Nephron (organoid): ENCODE measurements at regions not wholly inside any gene's neighbourhood (a gene's known extent, or its start where the extent isn't known, plus 50 kb on each side); places are given as distances from the start of the nearest gene placed in this dataset.
A peak's percentile ranks its signal among the peaks of the same experiment; 100 is the strongest.
"Not testable (repeated sequence)": the region's sequence is repeated elsewhere in the genome, so short reads cannot be mapped to it uniquely, and the experiment has no call there.

Source experiments
- H3K27ac Mint-ChIP-seq, 3 experiments: 2 replicates each; pipeline ENCODE4 v1.8.0; 2020; ENCODE audit warnings: mixed read lengths in 3 of 3, mild to moderate bottlenecking in 2 of 3, moderate library complexity in 1 of 3
- H3K27me3 Mint-ChIP-seq: 2 replicates; pipeline ENCODE4 v1.8.0; 2021; ENCODE audit warnings: low read depth, mild to moderate bottlenecking, moderate library complexity, mixed read lengths
- H3K36me3 Mint-ChIP-seq: 2 replicates; pipeline ENCODE4 v1.8.0; 2020; ENCODE audit warnings: low read depth, mixed read lengths
- H3K4me1 Mint-ChIP-seq: 2 replicates; pipeline ENCODE4 v1.8.0; 2020; ENCODE audit warnings: mixed read lengths
- H3K4me3 Mint-ChIP-seq, 3 experiments: 2 replicates each; pipeline ENCODE4 v1.8.0; 2020; ENCODE audit warnings: mild to moderate bottlenecking in 3 of 3, mixed read lengths in 3 of 3, moderate library complexity in 2 of 3
- H3K9me3 Mint-ChIP-seq: 2 replicates; pipeline ENCODE4 v1.8.0; 2020; ENCODE audit warnings: mixed read lengths
- TF ChIP-seq, protein P1 (sequence below), 3 experiments: fragments of 200-600 bp; sonication (generic); IDR thresholded peaks; one replicate each; pipeline ENCODE4 v1.5.0; 2021; ENCODE audit warnings: antibody characterized with exemption in 3 of 3; ENCODE audit not compliant: unreplicated experiment in 3 of 3

DNA sequence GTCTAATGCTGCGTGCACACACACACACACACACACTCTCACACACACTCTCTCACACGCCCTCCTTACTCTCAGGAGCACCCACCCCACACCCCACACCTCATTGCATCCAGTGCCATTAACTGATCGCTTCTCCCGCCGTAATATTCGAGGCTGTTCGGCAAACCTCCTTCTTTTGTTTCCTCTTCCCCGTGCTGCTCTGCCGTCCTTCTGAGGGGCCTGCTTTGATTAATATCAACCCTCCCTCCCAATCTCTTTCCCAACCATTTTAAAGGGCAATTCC lies 156.2 kb upstream of the TNRC6C start:
- TF ChIP-seq, protein P1, sequence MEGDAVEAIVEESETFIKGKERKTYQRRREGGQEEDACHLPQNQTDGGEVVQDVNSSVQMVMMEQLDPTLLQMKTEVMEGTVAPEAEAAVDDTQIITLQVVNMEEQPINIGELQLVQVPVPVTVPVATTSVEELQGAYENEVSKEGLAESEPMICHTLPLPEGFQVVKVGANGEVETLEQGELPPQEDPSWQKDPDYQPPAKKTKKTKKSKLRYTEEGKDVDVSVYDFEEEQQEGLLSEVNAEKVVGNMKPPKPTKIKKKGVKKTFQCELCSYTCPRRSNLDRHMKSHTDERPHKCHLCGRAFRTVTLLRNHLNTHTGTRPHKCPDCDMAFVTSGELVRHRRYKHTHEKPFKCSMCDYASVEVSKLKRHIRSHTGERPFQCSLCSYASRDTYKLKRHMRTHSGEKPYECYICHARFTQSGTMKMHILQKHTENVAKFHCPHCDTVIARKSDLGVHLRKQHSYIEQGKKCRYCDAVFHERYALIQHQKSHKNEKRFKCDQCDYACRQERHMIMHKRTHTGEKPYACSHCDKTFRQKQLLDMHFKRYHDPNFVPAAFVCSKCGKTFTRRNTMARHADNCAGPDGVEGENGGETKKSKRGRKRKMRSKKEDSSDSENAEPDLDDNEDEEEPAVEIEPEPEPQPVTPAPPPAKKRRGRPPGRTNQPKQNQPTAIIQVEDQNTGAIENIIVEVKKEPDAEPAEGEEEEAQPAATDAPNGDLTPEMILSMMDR (IDR thresholded peaks at IDR 0.05; ENCODE audit: unreplicated experiment in 3 of 3), result no peak
- Mint-ChIP-seq H3K27me3 (peaks cover 75% of the 10 kb centered on the region), H3K4me1 (peaks cover 32% of the 10 kb centered on the region), H3K9me3 (no peaks in the 10 kb centered on the region), H3K4me3 (peak overlapping the region in 2 of 3 experiments; percentile 10 to 25), H3K27ac (peak overlapping the region in 2 of 3 experiments; percentile 45 to 61), H3K36me3 (no peaks in the 10 kb centered on the region)

DNA sequence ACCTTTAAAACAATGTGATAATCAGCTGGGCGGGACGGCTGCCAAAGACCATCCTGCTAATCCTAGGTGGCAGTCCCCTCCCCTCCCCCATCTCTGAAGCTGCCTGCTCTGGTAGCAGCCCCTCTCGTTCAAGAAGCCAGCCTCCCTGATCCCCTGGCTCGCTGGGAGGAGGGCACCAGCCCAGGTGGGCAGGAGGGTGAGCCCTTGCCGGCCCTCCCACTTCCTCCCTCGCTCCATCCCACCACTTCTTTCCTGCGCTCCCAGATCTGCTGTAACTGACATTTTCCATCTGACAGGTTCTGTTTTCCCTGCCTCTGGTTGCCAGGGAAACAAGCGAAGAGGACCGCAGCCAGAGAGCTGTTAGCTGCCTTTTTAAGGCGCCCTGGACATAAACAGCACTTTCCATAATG lies 155.7 kb upstream of the TNRC6C start:
- Mint-ChIP-seq H3K4me3 (peak overlapping the region in 2 of 3 experiments; percentile 10 to 13), H3K27ac (peak overlapping the region in 2 of 3 experiments; percentile 2 to 61), H3K9me3 (no peaks in the 10 kb centered on the region), H3K36me3 (no peaks in the 10 kb centered on the region), H3K27me3 (peaks cover 73% of the 10 kb centered on the region), H3K4me1 (peaks cover 32% of the 10 kb centered on the region)
- TF ChIP-seq, protein P1 (IDR thresholded peaks at IDR 0.05; ENCODE audit: unreplicated experiment in 3 of 3), result no peak

DNA sequence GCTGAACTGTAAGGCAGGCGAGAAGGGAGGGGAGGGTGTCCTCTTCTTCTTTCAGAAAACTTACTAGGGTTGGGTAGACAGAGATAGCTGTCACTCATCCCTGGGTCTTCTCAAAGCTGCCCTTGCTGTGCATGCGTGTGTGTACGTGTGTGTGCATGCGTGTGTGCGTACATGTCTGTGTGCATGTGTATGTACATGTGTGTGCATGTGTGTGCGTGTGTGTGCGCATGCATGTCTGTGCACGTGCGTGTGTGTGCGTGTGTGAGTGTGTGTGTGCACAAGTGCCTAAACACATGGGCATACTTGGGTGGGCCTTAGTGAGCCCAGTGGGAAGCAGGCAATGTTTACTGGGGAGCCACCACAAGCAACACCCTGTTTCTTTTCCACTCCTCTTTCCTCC lies 154.8 kb upstream of the TNRC6C start:
- no peak overlapping the region for H3K4me3 Mint-ChIP-seq
- peak overlapping the region in 1 of 3 experiments; percentile 39 for H3K27ac Mint-ChIP-seq
- H3K36me3 Mint-ChIP-seq, result no peaks in the 10 kb centered on the region
- peaks cover 64% of the 10 kb centered on the region for H3K27me3 Mint-ChIP-seq
- H3K4me1 Mint-ChIP-seq, result peaks cover 32% of the 10 kb centered on the region
- H3K9me3 Mint-ChIP-seq, result no peaks in the 10 kb centered on the region
- TF ChIP-seq, protein P1 (IDR thresholded peaks at IDR 0.05; ENCODE audit: unreplicated experiment in 3 of 3), result no peak

DNA sequence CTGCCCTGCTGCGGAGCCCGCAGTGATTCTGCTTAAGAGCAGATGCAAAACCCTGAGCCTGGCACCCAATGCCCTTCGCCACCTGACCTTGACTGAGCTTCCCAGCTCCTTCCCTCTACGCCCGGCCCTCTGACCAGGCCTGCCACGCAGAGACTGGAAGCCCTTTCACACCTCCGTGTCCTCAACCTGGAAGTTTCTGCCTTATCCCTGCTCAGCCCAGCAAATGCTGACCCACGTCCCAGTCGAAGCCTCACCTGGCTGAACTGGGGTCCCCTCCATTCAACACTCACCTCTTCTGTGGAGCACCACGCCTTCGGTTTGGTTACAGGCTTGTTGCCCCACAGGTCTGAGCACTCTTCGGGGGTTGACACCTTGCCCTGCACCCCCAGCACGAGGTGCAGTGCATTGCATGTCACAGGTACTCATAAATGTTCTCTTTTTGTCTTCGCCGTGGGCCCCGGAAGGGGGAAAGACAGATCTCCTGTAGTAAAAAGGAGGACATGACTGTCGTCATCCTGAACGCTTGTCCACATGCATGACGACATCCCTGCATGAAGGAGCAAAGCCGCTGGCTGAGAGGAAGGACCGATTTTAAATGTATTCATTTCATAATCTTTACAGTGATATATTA lies 153.6 kb upstream of the TNRC6C start:
- Mint-ChIP-seq H3K4me1 (peaks cover 32% of the 10 kb centered on the region), H3K27me3 (peaks cover 52% of the 10 kb centered on the region), H3K36me3 (no peaks in the 10 kb centered on the region), H3K4me3 (no peak overlapping the region), H3K9me3 (no peaks in the 10 kb centered on the region), H3K27ac (peak overlapping the region in 1 of 3 experiments; percentile 5)
- TF ChIP-seq, protein P1 (IDR thresholded peaks at IDR 0.05; ENCODE audit: unreplicated experiment in 3 of 3), result no peak

DNA sequence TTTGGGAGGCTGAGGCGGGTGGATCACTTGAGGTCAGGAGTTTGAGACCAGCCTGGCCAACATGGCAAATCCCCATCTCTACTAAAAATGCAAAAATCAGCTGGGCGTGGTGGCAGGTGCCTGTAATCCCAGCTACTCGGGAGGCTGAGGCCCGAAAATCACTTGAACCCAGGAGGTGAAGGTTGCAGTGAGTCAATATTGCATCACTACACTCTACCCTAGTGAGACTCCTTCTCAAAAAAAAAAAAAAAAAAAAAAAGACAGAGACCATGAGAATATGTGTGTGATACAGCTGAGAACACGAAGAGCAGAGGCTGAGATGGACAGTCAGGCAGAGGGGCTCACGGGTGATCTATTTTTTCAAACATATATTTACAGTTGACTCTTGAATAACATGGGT lies 152.5 kb upstream of the TNRC6C start:
- H3K9me3 Mint-ChIP-seq, H3K36me3 Mint-ChIP-seq, H3K27ac Mint-ChIP-seq, H3K4me3 Mint-ChIP-seq: not testable (repeated sequence)
- Mint-ChIP-seq H3K4me1 (peaks cover 31% of the 10 kb centered on the region), H3K27me3 (peaks cover 55% of the 10 kb centered on the region)

DNA sequence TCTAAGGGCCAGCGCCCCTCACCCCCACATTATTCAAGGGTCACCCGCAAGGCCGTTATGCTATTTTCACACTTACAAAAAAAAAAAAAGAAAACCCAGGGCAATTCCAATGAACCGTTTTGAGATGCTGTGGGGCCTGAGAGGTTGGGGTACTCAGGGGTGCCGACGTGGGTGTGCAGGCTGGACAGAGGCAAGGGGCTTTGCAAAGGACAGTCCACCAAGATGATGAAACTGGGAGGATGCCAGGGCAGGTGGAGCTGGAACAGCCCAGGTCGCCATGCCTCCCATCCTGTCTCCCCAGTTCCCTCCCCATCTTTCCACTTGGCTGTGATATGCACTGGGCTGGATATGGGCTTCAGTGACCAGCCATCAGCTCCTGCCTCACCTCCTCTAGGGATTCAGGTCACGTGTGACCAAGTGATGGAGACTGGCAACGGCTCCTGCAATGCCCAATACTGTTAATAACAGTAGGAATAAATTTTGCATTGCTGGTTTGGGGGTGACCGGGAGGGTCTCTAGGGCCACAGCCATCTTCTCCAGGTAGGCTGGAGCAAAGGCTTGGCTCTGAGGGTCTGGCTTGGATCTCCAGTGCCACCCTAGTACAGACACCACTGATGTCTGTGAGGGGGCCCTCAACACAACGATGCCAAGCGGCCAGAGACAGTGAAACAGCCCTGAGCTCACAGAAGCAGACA lies 151.3 kb upstream of the TNRC6C start:
- no peak overlapping the region for H3K27ac Mint-ChIP-seq
- H3K27me3 Mint-ChIP-seq, result peaks cover 50% of the 10 kb centered on the region
- H3K4me3 Mint-ChIP-seq, result no peak overlapping the region
- no peaks in the 10 kb centered on the region for H3K36me3 Mint-ChIP-seq
- H3K4me1 Mint-ChIP-seq, result peaks cover 23% of the 10 kb centered on the region
- no peaks in the 10 kb centered on the region for H3K9me3 Mint-ChIP-seq
- TF ChIP-seq, protein P1 (IDR thresholded peaks at IDR 0.05; ENCODE audit: unreplicated experiment in 3 of 3), result no peak
